ENCODE measurements at regions not wholly inside any gene's neighbourhood (a gene's known extent, or its start where the extent isn't known, plus 50 kb on each side); places are given as distances from the start of the nearest gene placed in this dataset.

DNA sequence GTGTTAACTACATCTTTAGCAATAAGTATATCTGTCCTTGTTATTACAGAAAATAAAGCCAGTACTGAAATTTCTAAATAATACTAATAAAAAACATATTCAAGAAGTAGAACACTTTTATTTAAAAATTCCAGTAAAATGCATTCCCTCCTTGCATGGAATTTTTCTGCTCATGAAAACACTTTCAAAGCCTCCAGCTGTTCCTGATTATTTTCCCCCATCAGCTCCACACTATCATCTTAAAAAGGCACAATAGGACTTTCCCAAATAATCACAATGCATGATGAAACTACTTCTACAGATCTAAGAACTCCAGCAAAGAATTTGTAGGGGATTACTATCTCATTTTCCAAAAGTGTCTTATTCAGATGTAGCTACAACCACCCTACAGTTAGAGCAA is 162.6 kb upstream of the USP25 start:
- TF ChIP-seq, protein P1, sequence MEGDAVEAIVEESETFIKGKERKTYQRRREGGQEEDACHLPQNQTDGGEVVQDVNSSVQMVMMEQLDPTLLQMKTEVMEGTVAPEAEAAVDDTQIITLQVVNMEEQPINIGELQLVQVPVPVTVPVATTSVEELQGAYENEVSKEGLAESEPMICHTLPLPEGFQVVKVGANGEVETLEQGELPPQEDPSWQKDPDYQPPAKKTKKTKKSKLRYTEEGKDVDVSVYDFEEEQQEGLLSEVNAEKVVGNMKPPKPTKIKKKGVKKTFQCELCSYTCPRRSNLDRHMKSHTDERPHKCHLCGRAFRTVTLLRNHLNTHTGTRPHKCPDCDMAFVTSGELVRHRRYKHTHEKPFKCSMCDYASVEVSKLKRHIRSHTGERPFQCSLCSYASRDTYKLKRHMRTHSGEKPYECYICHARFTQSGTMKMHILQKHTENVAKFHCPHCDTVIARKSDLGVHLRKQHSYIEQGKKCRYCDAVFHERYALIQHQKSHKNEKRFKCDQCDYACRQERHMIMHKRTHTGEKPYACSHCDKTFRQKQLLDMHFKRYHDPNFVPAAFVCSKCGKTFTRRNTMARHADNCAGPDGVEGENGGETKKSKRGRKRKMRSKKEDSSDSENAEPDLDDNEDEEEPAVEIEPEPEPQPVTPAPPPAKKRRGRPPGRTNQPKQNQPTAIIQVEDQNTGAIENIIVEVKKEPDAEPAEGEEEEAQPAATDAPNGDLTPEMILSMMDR (conservative IDR thresholded peaks at IDR 0.05 in 1 of 2, IDR thresholded peaks at IDR 0.05 in 1 of 2; ENCODE audit: extremely low read depth in 1 of 2, insufficient read depth in 1 of 2, low read depth in 1 of 2, low read length in 2 of 2), result no peak
- no peak for TF ChIP-seq EZH2 (IDR thresholded peaks at IDR 0.05; ENCODE audit: borderline replicate concordance, low read length)
